ENCODE measurements at regions not wholly inside any gene's neighbourhood (a gene's known extent, or its start where the extent isn't known, plus 50 kb on each side); places are given as distances from the start of the nearest gene placed in this dataset.
A peak's percentile ranks its signal among the peaks of the same experiment; 100 is the strongest.

DNA sequence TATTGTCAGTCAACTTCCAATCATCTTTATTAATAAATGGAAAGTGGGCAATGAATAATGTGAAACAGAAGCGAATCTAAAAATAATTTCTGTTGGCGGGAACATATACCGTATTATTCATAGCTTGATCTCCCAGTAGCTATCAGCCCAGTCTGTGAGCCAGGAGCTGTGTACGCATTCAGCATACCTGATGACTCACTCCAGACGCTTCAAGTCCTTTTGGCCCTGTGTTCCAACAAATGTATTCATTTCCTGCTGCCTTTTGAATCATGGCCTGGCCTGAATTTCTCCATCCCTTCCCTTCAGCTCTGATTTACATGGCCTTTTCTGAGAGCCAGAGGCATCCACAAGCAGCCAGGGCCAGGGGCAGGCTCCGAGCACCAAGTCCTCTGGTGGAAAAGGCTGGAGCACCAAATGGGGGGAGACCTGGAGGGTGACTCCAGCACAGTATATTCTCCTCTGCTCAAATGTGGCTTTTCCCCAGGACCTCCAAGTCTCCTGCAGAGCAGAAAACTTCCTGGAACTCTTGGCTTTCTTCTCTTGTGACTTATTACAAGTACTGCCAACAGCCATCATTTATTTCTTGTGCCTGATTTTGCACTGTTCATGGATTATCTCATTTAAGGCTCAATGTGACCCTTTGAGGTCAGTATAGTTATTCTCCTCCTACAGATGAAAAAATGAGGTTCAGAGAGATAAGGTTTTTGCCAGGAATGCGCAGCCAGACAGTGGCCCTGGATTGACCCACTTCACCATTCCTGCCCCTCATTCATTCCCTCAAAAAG lies 108.7 kb downstream of the EN1 start:
- DNase-seq (ENCODE audit: low spot score): peak; percentile 36

DNA sequence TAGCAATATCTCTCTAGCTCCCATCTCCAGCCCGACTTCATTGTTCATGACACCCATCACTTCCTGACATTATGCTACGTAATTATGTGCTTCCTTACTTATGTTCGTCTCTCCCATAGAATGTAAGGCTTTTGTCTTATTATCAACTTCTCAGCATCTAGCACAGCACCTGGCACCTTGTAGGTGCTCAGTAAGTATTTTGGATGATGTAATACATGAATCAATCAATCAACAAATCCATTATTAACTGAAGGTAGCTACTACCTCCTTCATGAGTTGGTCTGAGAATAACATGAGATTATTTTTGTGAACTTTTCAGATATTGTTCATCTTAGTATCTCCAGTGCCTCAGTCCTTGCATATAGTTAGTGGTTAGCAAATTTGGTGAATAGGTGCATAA lies 109.3 kb downstream of the EN1 start:
- no peak for DNase-seq (ENCODE audit: low spot score)

DNA sequence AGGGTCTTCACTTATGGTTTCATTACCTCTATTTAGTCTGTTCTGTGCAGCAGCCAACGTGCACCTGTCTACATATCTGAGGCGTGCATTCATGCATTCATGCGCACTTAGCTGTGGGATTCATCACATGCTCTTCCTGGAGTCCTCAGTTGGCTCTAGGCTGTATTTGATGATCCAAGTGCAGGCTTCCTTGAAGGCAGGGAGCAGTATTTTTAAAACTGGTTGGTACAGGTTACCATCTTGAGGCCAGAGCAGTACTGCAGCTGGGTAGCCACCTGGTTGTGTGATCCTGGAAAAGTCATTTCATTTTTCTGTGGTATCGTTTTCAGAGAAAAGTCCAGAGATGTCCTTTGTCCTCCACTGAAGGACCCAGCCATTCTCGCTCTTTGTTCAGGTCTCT lies 109.8 kb downstream of the EN1 start:
- no peak for DNase-seq (ENCODE audit: low spot score)

DNA sequence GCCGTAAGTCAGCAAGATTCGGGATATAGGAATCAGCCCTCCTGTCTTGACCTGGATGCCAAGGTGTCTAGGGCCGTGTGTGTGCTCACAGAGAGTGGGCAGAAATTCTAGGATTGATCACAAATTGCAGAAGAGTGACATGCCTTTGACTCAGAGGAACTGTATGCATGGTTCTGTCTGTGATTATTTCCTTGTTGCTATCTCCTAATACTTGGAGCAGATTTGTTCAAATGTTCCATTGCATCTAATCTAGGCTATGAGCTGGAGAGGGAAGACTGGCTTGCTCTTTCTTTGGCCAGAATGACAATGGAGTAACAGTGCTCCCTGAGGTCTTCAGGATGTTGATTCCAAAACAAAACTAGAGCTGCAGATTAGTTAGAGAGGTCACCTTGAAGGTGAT lies 115.0 kb downstream of the EN1 start:
- no peak for DNase-seq (ENCODE audit: low spot score)

DNA sequence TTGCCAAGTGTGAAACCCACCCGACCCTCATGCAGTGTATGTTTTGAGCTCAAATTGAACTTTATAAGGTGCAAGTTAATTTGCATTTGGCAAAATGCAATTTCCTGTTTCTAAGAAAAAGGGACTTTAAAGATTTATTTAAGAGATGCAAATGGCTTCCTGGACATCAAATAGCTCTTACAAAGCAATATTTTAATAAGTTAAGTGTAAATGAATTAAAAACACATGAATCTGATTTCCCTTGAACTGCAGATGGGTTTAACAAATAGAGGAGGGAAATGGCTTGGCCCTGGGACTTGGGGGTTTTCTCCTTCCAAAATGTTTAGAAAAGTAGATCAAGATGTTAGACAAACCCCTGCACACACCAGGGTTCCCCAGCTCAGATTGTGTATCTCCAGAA lies 116.0 kb downstream of the EN1 start:
- no peak for DNase-seq (ENCODE audit: low spot score)

DNA sequence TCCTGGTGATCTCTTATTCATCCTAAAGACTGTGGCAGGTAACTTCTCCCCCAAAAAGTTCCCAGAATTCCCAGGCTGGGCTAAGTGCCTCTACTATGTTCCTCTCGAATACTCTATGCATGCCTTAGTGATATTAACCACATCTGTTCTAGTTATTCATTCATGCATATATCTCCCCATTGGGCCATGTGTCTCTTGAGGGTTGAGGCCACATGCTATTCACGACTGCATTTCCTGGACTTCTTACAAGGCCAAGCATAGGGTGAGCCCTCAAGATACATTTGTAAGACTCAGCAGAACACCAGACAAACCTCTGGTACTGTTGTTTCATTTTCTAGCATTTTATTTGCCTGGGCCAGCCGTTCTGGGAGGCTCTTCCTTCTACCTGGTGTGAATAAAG lies 117.0 kb downstream of the EN1 start:
- DNase-seq (ENCODE audit: low spot score): no peak

DNA sequence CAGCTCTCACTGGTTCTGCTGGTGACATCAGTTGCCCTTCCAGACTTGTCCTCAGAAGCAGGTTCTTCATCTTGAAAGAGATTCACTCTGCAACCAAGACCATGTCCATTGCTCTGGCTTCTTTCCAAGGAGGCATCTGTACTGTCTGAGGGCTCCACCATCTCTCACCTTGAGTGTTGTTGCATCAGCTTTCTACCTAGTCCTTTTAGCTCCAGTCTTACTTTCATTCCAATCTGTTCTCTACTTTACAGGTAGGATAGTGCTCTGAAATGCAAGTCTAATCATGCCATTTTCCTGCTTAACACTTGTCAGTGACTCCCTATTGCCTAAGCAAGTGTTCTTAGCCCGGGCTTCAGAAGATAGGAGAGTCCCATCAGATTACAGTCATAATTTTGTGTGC lies 117.7 kb downstream of the EN1 start:
- no peak for DNase-seq (ENCODE audit: low spot score)

DNA sequence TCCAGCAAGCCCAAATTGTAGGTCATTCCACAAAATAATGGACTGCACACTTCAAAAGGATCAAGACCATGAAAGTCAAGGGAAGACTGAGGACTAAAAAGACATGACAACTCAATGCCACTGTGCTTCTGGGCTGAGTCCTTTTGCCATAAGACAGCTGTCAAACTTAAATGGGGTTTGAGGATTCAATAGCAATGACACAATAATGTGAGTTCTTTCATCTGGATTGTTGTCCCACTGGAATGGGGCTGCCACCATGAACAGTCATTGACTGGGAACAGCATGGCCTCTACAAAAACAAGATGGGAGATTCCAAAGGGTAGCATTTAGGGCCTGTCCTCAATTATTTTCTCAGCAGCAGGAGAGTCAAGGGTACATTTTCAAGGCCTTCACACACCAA lies 118.5 kb downstream of the EN1 start:
- no peak for DNase-seq (ENCODE audit: low spot score)

DNA sequence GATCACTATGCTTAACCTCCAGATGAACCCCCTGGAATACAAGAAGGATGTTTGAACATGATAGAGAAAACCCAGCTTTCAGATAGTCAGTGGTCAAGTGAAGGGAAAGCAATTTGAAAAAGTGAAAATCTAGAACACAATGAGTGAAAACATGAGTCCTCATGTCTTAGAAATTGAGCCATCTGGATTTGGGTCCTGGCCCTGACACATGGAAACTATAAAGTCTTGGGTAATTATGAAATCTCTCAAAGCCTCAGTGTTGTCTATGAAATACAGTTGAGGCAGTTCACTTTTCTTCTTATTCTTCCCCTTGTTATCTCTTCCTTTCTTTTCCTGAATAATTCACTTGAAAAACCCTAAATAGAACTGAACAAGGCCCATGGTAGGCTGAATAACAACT lies 120.6 kb downstream of the EN1 start:
- no peak for DNase-seq (ENCODE audit: low spot score)

DNA sequence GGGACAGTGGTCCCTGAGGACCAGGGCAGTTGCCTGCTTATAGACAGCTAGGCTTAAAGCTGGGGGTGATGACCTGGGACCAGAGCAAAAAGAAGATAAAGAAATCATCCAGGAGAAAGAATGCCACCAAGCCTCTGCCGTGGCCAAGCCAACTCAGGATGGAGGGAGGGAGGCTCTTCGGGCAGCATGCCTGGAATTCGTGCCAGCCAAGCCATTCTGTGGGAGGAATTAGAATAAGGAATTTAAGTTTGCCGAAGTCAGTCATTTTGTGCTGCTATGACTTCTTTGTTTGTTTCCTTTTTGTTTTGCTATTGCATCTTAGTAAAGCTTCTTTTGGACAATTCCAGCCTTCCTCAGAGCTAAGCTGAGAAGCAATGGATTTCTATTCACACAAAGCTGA lies 124.1 kb downstream of the EN1 start:
- no peak for DNase-seq (ENCODE audit: low spot score)

DNA sequence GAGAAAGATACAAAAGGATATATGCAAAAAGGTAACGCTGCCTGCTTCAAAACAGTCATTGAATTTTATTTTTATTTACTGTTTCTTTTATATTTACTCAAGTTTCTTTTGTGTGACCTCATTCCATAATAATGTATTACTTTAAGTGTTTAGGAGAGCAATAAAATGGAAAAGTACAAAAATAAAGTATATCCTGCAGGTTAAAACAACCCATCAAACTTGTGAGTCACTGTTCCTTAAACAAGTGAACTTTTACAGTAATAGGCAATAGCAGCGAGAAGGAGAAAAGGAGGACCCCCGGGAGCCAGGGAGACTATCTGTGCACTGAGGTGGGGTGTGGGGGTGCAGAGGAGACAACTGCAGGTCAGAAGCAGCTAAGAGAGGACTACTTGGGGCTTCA lies 124.5 kb downstream of the EN1 start:
- DNase-seq (ENCODE audit: low spot score): no peak

DNA sequence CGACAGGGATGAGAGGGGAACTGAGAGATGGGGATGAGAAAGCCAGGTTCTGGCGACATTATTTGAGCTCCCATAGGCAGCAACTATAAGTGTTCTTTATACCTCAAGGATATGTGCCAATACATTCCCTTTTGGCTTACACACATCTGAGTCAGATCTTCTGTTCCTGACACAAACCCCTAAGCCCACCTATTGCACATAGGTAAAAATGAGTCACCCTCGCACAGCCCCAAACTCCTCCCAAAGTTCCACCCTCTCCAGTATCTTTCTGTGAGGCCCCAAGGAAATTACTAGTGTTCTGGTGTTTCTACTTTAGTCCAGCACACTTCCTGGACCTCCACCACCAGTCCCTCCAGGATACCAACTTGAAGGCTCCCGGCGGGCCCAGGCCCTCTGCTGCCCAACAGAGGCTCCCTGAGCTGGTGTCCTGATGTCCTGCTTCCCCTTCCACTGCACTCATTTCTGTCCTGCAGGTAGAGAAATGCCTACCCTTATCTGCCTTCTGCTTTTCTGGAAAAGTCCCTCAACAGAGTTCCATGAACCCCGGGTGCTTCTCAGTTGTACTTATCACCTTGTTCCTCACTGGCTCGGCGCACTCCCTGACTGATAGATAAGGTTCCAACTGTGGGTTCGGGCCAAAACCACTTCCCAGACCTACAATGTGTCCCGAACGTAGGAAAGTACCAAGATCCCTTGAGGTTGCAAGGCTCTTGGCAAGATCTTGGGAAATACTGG lies 125.5 kb downstream of the EN1 start:
- DNase-seq (ENCODE audit: low spot score): no peak

DNA sequence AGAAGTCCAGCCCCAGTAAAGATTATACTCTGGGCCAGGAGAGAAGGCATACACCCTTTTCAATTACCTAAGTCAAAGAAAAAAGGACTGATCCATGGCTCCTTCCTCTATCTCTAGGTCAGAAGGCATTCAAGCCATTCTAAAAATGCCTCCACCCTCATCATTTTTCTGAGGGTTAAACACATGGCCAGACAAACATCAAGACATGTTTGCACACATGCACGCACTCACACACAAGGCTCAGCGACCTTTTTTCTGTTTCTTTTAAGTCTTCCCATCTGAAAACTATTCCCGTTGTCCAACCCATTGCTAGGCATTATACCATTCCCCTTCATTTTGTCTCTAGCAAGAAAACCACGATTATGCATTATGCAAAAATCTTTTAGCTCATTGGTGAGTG lies 126.6 kb downstream of the EN1 start:
- no peak for DNase-seq (ENCODE audit: low spot score)

DNA sequence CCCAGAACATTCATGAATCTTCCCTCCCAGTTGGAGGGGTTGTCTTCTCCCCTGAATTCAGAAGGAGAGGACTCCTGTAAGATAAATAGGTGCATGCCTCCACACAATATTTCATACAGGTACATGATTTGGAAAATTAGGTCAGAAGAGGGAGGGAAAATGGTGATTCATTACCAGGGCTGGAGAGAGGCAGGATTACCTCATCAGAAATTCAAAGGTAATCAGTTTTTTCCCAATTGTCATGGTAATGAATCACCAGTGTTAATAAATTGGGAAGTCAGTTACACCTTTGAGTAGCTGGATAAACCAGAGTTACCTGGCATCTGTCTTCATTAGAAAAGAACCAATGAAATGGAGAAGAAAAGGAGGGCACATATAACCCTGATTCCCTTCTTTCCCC lies 128.5 kb downstream of the EN1 start:
- DNase-seq (ENCODE audit: low spot score): no peak

DNA sequence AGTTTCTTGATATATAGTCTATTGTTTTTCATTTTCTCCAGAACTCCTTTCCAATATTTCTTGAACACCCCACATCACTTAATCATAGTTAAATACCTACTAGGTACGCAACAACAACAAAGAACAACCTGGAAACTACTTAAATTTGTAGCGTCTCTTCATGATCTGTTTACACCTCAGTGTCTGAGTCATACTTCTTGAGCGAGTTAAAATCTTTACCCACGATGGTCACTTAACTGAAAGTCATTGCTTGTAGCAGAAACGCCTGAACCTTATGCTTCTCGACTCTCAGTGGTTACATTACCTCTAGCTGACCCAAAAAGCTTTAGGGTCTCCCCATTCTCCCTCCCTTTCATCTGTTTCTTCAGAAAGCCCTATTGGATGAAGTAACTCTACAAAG lies 131.3 kb downstream of the EN1 start:
- DNase-seq (ENCODE audit: low spot score): no peak

DNA sequence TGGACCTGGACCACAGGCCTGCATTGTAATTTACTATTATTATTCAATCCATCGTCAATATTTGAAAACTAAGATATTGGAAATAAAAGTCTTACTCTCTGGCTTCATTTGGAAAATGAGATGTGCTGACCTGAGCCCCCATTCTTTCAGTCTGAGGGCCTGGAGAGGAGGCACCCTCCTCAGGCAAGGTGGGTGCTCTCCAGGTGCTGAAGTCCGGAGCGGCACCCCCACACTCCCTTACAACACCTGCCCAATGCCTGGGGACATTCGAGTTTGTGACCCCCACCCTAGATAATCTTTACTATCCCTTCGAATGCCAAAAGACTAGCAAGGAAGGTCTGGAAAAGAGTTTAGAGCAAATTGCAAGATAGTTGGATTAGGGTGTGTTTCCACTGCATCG lies 133.3 kb downstream of the EN1 start:
- no peak for DNase-seq (ENCODE audit: low spot score)

DNA sequence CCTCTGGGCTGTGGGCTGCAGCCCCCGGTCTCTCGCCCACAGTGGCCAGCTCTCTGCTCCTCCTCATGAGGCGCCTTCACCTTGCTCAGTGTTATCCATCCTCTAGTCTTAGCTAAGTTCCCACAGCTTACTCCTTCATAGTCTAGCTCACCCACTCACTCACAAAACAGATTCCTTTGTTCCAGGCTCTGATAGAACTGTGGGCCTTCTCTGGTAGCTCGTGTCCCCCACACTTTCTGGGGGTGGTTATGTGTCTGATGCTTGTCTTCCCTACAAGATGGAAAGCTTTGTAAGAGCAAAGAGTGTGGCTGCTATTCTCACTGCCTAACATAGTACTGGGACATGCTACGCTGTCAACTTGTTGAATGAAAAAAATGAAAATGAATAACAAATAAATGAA lies 135.8 kb downstream of the EN1 start:
- DNase-seq (ENCODE audit: low spot score): no peak

DNA sequence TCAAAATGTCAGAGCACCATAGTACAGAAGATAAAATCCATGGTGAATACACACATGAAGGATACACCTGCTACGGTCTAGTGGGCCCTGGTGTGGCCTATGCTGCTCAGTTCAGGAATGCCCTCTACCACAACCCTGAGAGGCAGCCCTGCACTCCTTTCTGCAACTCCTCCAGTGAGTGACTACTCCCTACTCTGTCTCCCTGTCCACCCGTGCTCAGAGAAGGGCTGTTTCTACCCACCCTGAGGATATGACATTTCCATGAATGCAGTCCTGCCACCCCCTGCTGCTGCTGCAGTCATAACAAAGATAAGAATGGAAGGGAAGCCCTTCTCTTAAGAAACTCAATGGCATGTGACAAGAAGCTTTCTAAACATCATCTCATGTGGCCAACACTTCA lies 137.0 kb downstream of the EN1 start:
- DNase-seq (ENCODE audit: low spot score): no peak

DNA sequence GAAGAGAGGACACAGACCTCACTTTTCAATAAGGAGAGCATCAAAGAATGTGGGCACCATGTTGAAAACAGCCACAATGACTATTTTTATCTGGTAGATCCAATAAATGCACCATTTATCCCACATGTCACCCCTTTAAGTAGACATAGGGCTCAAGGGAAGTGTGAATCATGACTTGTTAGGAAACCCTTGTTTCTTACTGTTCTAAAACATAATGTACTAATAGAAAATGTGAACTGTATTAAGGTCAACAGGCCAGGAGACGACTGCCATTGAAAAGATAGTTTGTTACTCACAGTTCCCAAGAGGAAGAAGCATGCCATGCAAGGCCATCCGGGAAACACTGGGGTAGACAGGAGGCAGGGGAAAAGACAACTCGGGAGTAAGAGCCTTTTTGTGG lies 137.7 kb downstream of the EN1 start:
- DNase-seq (ENCODE audit: low spot score): no peak

DNA sequence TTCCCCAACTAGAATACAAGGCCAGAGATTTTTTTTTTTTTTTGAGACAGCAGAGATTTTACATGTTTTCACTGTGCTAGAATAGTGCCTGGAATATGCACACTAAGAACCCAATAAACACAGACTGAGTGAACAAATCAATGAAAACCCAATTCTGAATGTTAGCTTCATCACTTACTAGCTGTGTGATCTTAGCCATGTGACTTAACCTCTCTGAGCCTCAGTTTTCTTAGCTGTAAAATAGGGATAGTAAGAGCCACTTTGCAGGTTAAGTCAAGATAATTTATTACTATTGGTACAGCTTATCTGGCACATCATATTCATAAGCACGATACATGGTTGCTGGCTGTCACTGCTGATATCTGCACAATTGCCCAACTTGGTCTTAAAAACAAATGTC lies 140.6 kb downstream of the EN1 start:
- no peak for DNase-seq (ENCODE audit: low spot score)

DNA sequence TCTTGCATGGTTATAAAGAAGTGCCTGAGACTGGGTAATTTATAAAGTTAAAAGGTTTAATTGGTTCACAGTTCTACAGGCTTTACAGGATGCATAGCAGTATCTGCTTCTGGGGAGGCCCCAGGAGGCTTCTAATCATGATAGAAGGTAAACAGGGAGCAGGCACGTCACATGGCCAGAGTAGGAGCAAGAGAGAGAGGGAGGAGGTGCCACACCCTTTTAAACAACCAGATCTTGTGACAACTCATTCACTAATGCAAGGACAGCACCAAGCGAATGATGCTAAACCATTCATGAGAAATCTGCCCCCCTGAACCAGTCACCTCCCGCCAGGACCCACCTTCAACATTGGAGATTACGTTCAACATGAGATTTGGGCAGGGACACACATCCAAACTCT lies 141.1 kb downstream of the EN1 start:
- DNase-seq (ENCODE audit: low spot score): no peak

DNA sequence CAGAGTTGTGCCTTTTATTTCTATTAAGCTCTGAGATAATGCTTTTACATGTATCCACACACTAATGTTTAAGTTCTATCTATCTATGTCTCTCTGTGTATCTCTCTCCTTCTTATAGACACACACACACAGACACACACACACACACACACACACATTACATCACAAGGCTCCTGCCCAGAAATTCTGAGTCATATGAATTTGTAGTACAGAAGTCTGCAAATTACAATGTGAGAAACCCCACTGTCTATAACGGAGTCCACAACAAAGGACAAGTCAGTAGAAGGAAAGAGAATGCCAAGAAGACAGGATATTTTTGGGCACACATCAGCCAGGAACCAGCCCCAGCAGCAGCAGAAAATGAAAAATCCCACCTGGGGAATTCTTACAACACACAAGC lies 142.4 kb downstream of the EN1 start:
- no peak for DNase-seq (ENCODE audit: low spot score)

DNA sequence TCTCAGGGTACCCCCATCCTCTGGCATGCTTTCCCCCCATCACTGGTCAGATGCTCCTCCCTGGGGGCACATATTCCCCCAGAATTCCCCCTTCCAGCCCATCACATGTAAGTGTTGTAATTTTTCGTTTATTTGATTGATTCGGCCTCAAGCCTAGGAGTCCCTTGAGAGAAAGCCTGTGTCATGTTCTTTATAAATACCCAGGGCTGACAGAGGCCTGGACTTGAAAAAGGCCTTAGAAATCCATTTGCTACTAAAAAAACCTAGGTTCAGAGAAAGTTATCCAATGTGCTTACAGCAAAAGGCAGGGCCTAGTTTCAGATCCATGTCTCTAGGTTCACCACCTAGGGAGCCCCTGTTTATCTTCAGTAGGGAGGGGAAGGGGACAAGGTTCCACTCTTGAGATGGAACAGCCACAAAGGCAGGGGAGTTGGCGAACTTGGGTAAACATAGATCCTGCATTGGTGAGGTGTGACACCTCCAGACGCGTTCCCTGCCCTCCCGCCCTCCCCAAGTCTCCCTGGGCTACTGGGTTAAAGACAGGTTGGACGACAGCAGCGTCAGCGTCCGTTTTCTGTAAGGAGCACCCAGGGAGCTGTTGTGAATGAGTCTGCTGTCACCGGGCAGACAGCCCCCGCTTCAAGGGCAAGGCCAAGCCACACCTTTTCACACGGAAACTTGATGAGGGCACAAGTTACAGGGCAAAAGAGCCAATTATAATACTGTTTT lies 147.8 kb downstream of the EN1 start:
- DNase-seq (ENCODE audit: low spot score): no peak
